ENCODE measurements at regions not wholly inside any gene's neighbourhood (a gene's known extent, or its start where the extent isn't known, plus 50 kb on each side); places are given as distances from the start of the nearest gene placed in this dataset.

GRCh38 chr5:101437351-101437750 lies 534.3 kb upstream of the ST8SIA4 start:
- Mint-ChIP-seq H3K4me1 (no peaks in the 10 kb centered on the region), H3K27me3 (peaks cover 2% of the 10 kb centered on the region), H3K4me3 (no peak overlapping the region), H3K27ac (no peak overlapping the region), H3K36me3 (no peaks in the 10 kb centered on the region), H3K9me3 (no peaks in the 10 kb centered on the region)

- peaks cover 0 to under 1% (median 0%) of the 10 kb centered on the region in 3 donors for H3K9me3 Mint-ChIP-seq
- no peak overlapping the region for H3K4me3 Mint-ChIP-seq
- no peaks in the 10 kb centered on the region for H3K4me1 Mint-ChIP-seq
- H3K36me3 Mint-ChIP-seq: no peaks in the 10 kb centered on the region
- no peak overlapping the region for H3K27ac Mint-ChIP-seq
- peaks cover 2% of the 10 kb centered on the region for H3K27me3 Mint-ChIP-seq
Observed at GRCh38 chr5:101435768-101436167, 532.7 kb upstream of the ST8SIA4 start.

GRCh38 chr5:101431201-101431600 lies 528.1 kb upstream of the ST8SIA4 start:
- no peaks in the 10 kb centered on the region for H3K4me1 Mint-ChIP-seq
- no peaks in the 10 kb centered on the region for H3K27me3 Mint-ChIP-seq
- H3K36me3 Mint-ChIP-seq: no peaks in the 10 kb centered on the region
- no peak overlapping the region for H3K27ac Mint-ChIP-seq
- peaks cover 0 to 4% (median 0%) of the 10 kb centered on the region in 3 donors for H3K9me3 Mint-ChIP-seq
- H3K4me3 Mint-ChIP-seq: no peak overlapping the region

GRCh38 chr5:101430551-101430950 lies 527.5 kb upstream of the ST8SIA4 start:
- H3K27ac Mint-ChIP-seq: no peak overlapping the region
- no peaks in the 10 kb centered on the region for H3K27me3 Mint-ChIP-seq
- H3K36me3 Mint-ChIP-seq: no peaks in the 10 kb centered on the region
- H3K4me3 Mint-ChIP-seq: no peak overlapping the region
- peaks cover 0 to 4% (median 0%) of the 10 kb centered on the region in 3 donors for H3K9me3 Mint-ChIP-seq
- H3K4me1 Mint-ChIP-seq: no peaks in the 10 kb centered on the region

- Mint-ChIP-seq H3K4me1 (no peaks in the 10 kb centered on the region), H3K36me3 (no peaks in the 10 kb centered on the region), H3K27ac (no peak overlapping the region), H3K4me3 (no peak overlapping the region), H3K27me3 (no peaks in the 10 kb centered on the region), H3K9me3 (peaks cover 0 to 4% (median 0%) of the 10 kb centered on the region in 3 donors)
Observed at GRCh38 chr5:101429241-101429640, 526.2 kb upstream of the ST8SIA4 start.

GRCh38 chr5:101425339-101425859 lies 522.3 kb upstream of the ST8SIA4 start:
- H3K27ac Mint-ChIP-seq: no peak overlapping the region
- H3K9me3 Mint-ChIP-seq: peaks cover 0 to under 1% (median 0%) of the 10 kb centered on the region in 3 donors
- no peaks in the 10 kb centered on the region for H3K36me3 Mint-ChIP-seq
- no peak overlapping the region for H3K4me3 Mint-ChIP-seq
- H3K27me3 Mint-ChIP-seq: no peaks in the 10 kb centered on the region
- H3K4me1 Mint-ChIP-seq: no peaks in the 10 kb centered on the region

- H3K9me3 Mint-ChIP-seq: no peaks in the 10 kb centered on the region
- no peak overlapping the region for H3K27ac Mint-ChIP-seq
- no peaks in the 10 kb centered on the region for H3K4me1 Mint-ChIP-seq
- no peaks in the 10 kb centered on the region for H3K36me3 Mint-ChIP-seq
- no peaks in the 10 kb centered on the region for H3K27me3 Mint-ChIP-seq
- H3K4me3 Mint-ChIP-seq: no peak overlapping the region
Observed at GRCh38 chr5:101424530-101425175, 521.6 kb upstream of the ST8SIA4 start.

- Mint-ChIP-seq H3K4me3 (no peak overlapping the region), H3K36me3 (no peaks in the 10 kb centered on the region), H3K4me1 (no peaks in the 10 kb centered on the region), H3K27me3 (no peaks in the 10 kb centered on the region), H3K9me3 (peaks cover 0 to 2% (median under 1%) of the 10 kb centered on the region in 3 donors), H3K27ac (no peak overlapping the region)
Observed at GRCh38 chr5:101418713-101419118, 515.6 kb upstream of the ST8SIA4 start.

- Mint-ChIP-seq H3K27ac (no peak overlapping the region), H3K36me3 (no peaks in the 10 kb centered on the region), H3K4me1 (no peaks in the 10 kb centered on the region), H3K9me3 (no peaks in the 10 kb centered on the region), H3K27me3 (no peaks in the 10 kb centered on the region), H3K4me3 (no peak overlapping the region)
Observed at GRCh38 chr5:101404531-101404930, 501.4 kb upstream of the ST8SIA4 start.

- H3K36me3 Mint-ChIP-seq: no peaks in the 10 kb centered on the region
- H3K4me1 Mint-ChIP-seq: peaks cover 0 to under 1% (median 0%) of the 10 kb centered on the region in 3 donors
- no peak overlapping the region for H3K27ac Mint-ChIP-seq
- no peaks in the 10 kb centered on the region for H3K27me3 Mint-ChIP-seq
- no peak overlapping the region for H3K4me3 Mint-ChIP-seq
- H3K9me3 Mint-ChIP-seq: no peaks in the 10 kb centered on the region
Observed at GRCh38 chr5:101393795-101394450, 490.8 kb upstream of the ST8SIA4 start.

GRCh38 chr5:101390151-101390908 lies 487.2 kb upstream of the ST8SIA4 start:
- Mint-ChIP-seq H3K4me1 (peaks cover 0 to 3% (median 0%) of the 10 kb centered on the region in 3 donors), H3K9me3 (no peaks in the 10 kb centered on the region)

GRCh38 chr5:101385276-101385675 lies 482.2 kb upstream of the ST8SIA4 start:
- H3K4me1 Mint-ChIP-seq: peaks cover 0 to 3% (median 0%) of the 10 kb centered on the region in 3 donors
- H3K9me3 Mint-ChIP-seq: no peaks in the 10 kb centered on the region
- no peaks in the 10 kb centered on the region for H3K36me3 Mint-ChIP-seq
- H3K27ac Mint-ChIP-seq: no peak overlapping the region
- H3K27me3 Mint-ChIP-seq: peaks cover 2% of the 10 kb centered on the region
- H3K4me3 Mint-ChIP-seq: no peak overlapping the region

More at GRCh38 chr5:101390151-101390908, 487.2 kb upstream of the ST8SIA4 start:
- Mint-ChIP-seq H3K4me3 (no peak overlapping the region), H3K27me3 (peaks cover 2% of the 10 kb centered on the region), H3K27ac (no peak overlapping the region), H3K36me3 (no peaks in the 10 kb centered on the region)

- Mint-ChIP-seq H3K27ac (no peak overlapping the region), H3K36me3 (no peaks in the 10 kb centered on the region), H3K27me3 (peaks cover 3% of the 10 kb centered on the region), H3K4me1 (no peaks in the 10 kb centered on the region), H3K4me3 (no peak overlapping the region), H3K9me3 (peaks cover 0 to 3% (median 0%) of the 10 kb centered on the region in 3 donors)
Observed at GRCh38 chr5:101370181-101370580, 467.1 kb upstream of the ST8SIA4 start.

GRCh38 chr5:101364469-101364868 lies 461.4 kb upstream of the ST8SIA4 start:
- no peaks in the 10 kb centered on the region for H3K36me3 Mint-ChIP-seq
- H3K4me3 Mint-ChIP-seq: no peak overlapping the region
- no peaks in the 10 kb centered on the region for H3K4me1 Mint-ChIP-seq
- H3K9me3 Mint-ChIP-seq: no peaks in the 10 kb centered on the region
- no peak overlapping the region for H3K27ac Mint-ChIP-seq
- no peaks in the 10 kb centered on the region for H3K27me3 Mint-ChIP-seq

- Mint-ChIP-seq H3K27me3 (no peaks in the 10 kb centered on the region), H3K4me1 (no peaks in the 10 kb centered on the region), H3K36me3 (no peaks in the 10 kb centered on the region), H3K4me3 (no peak overlapping the region), H3K27ac (no peak overlapping the region), H3K9me3 (no peaks in the 10 kb centered on the region)
Observed at GRCh38 chr5:101362067-101362466, 459.0 kb upstream of the ST8SIA4 start.

All from IgD-negative memory B cell (primary cell).